ENCODE measurements at regions not wholly inside any gene's neighbourhood (a gene's known extent, or its start where the extent isn't known, plus 50 kb on each side); places are given as distances from the start of the nearest gene placed in this dataset.

DNA sequence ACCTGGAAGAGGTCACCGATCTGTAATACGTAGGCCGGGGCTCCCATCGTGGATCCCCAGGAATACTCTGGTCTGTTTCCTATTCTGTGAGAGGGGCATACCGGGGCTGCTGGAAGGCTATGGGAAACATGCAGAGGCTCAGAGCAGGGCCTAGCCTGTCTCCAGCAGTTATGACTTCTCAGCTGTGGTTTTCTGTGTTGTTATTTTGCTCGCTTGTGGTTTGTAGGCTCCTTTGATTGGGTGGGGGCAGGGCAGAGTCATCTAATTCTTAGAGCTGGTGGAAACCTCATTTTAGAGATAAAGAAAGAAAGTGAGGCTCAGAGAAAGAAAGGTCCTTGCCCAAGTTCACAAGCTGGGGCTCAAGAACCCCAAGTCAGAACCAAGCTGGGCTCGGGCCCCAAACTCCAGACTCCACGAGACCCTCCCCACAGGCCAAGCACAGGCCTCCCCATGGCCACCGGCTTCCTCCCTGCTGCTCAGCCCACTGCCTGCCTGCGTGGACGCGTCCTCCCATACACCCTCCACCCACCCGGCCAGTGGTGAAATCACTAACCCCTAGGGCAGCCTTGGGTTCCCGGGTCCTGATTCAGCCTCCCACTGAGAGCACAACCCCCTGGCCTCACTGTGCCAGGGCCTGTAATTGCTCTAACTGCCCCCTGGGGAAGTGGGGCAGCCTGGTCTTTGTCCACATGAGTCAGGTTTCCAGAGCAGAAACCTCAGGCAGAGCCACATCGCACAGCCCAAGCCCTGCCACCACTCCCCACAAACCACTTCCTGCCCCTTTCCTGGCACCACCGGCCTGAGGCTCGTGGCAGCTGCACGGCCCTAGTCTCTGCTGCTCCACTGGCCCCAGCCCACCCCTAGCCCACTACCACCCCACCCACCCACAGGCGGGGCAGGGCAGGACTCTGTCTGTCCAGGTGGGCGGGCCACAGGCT lies 270.8 kb downstream of the UACA start:
- TF ChIP-seq CTCF (IDR thresholded peaks at IDR 0.05) (no peak), EP300 (IDR thresholded peaks at IDR 0.05) (no peak), POLR2A (IDR thresholded peaks at IDR 0.05) (no peak)
